ENCODE measurements at regions not wholly inside any gene's neighbourhood (a gene's known extent, or its start where the extent isn't known, plus 50 kb on each side); places are given as distances from the start of the nearest gene placed in this dataset.

DNA sequence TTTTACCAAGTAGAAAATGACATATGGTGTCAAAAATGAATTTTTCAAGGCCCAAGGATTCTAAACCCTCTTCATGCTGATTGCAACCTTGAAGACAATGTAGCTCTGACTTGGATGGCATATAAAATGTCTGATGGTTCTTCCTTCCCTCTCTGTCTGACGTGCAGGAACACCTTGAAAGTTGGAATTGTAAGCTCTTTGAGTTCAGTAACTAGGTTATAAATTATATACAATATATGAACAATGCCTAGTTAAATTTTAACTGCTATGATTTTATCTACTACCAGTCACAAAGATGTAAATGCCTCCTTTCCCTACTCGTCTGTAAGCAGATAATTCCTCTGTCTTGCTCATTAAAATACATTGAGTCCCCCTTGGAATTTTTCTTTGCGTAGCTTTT is 89.5 kb upstream of the TMEM17 start:
- no peak for DNase-seq

DNA sequence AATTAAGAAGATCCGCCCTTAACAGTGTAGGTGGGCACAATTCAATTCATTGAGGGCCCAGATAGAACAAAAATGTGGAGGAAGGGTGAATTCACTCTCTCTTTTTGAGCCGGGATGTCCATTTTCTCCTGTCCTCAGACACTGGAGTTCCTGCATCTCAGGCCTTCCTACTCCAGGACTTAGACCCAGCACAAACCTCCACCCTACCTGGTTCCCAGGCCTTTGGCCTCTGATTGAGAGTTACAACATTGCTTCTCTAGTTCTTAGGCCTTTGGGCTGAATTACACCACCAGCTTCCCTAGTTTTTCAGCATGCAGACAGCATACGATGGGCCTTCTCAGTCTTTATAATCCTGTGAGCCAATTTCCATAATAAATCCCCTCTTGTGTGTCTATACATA is 87.8 kb upstream of the TMEM17 start:
- no peak for DNase-seq

GRCh38 chr2:62591491-62591890 is 85.5 kb upstream of the TMEM17 start:
- DNase-seq, result no peak

GRCh38 chr2:62589691-62590356 is 83.8 kb upstream of the TMEM17 start:
- no peak for DNase-seq

GRCh38 chr2:62587592-62587991 is 81.6 kb upstream of the TMEM17 start:
- DNase-seq, result no peak

- DNase-seq, result no peak
Observed at GRCh38 chr2:62586981-62587380, 81.0 kb upstream of the TMEM17 start.

DNA sequence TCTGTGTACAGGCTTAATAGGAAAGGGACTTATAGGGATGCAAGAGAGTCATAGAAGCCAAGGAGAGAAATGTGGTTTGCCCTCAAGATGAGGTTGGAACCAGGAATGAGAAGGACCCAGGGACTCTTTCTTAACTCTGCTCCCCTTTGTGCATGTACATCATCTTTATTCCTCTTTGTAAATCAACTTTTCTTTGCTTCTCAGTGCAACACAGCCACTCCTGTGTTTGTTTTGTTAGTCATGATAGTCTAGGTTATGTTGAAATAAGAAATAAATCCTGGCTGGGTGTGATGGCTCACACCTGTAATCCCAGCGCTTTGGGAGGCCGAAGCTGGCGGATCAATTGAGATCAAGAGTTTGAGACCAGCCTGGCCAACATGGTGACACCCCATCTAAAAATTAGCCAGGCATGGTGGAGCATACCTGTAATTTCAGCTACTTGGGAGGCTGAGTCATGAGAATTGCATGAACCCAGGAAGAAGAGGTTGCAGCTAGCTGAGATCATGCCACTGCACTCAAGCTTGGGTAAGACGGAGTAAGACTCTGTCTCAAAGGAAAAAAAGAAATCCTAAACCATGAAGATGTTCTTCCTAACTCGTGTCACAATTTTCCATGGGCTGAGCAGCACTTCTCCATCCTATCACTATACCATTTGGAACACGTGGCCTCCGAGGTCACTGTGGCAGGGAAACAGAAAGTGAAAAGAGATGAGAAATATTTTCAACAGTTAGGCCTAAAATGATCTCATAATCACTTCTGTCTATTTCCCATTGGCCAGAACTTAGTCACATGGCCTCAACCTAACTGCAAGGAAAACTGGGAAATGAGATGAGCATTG is 73.0 kb upstream of the TMEM17 start:
- peak; percentile 14 for DNase-seq

DNA sequence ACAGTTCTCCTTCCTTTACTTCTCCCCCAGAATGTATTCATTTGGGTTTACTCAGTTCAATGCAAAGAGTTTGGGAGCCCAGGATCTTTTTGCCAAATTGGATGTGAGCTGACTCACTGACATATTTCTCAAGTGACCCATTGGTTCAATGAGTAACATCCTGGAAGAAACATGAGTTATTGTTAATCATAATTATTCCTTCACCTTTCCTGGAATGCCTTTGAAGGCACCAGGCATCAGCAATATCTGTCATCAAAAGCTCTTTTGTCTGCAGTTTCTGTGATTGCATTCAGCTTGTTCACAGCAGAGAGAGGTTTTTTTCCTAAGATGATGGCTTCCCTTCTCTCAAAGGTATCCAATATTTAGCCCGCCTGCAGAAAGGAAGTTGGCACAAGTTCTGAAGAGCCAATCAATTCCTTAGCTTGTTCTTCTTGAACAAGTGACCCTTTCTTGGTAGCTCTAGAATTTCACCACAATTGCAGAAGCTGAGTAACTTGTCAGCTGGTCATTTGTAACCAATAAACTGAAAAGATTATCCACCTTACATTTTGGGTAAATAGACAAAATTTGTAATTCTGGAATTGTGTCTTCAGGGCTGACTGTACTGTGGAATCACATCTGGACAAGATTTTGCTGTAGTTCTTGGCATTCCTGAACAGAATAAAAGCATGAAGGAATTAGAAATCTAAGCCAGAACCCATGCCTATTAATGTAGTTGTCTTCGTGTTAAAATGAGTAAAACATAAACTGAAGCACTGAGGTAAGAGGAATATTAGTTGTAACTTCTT is 72.2 kb upstream of the TMEM17 start:
- DNase-seq, result peak; percentile 87

- no peak for DNase-seq
Observed at GRCh38 chr2:62576276-62576939, 70.4 kb upstream of the TMEM17 start.

DNA sequence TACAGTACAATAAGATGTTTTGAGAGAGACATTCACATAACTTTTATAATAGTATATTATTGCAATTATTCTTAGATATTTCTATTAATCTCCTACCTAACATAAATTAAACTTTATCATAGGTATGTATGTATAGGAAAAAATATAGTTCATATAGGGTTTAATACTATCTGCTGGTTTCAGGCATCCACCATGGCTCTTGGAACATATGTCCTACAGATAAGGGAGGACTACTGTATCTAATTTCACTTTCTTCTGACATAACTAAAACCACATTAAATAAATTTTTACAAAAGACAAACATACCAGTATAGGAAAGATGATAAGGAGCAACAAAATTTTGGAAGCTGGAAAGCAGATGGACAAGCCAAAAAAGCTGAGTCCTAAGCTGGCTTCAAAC is 67.9 kb upstream of the TMEM17 start:
- no peak for DNase-seq

- DNase-seq, result no peak
Observed at GRCh38 chr2:62573137-62573731, 67.2 kb upstream of the TMEM17 start.

DNA sequence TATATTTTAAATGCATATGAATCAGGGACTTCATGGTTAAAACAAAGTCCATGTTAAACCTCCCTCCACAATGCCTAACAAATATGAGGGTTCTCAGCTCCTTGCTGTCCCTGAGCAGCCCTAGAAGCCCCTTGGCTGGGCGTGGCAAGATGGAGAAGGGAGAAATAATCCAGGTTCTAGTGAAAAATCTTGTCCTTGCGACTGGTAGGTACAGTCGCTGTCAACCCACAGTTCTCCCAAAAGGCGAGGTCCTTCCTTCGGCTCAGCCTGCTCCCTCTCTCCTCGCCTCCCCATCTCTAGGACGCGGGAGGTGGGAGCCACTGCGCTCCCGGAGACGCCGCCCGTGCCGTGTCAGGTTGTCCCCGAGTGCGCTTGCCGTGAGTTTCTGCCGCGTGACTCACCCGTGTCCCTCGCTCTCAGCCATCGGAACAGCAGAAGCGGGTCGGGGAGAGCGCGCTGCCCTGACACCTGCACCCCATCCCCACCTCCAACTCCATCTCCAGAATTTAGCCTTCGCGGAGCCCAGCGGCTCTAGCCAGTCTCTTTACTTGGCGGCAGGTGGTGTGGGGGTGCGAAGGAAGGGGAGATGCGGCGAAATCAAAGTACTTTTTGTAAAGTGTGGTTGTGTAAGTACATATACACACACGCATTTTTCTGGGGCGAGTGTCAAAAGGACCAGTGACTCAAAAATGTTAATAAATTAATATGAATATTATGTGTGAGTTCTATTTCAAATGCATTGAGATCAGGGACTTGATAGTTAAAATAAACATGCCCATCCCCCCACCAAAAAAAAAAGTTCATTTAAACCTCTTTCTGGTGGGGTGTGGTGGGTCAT is 65.1 kb upstream of the TMEM17 start:
- DNase-seq, result peak; percentile 35

- DNase-seq, result no peak
Observed at GRCh38 chr2:62569907-62570841, 64.2 kb upstream of the TMEM17 start.

- no peak for DNase-seq
Observed at GRCh38 chr2:62568983-62569837, 63.2 kb upstream of the TMEM17 start.

DNA sequence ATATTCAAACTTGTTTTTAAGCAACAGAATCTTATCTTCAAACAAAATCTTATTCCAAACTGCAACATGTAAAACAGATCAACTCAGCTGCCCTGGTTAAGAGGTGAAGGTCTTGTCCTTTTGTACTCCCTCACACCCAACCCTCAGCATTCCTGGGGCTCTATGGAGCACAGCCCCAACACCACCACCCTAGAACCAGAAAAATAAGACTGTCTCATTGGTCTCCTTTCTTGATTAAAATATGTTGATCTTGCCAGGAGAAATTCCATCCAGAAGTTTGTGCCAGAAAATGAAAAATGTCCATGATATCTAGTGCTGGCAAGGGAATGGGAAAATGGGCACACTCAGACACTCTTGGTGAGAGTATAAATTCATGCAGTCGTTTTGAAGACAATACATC is 62.1 kb upstream of the TMEM17 start:
- DNase-seq, result no peak

GRCh38 chr2:62567669-62568068 is 61.7 kb upstream of the TMEM17 start:
- DNase-seq, result no peak

DNA sequence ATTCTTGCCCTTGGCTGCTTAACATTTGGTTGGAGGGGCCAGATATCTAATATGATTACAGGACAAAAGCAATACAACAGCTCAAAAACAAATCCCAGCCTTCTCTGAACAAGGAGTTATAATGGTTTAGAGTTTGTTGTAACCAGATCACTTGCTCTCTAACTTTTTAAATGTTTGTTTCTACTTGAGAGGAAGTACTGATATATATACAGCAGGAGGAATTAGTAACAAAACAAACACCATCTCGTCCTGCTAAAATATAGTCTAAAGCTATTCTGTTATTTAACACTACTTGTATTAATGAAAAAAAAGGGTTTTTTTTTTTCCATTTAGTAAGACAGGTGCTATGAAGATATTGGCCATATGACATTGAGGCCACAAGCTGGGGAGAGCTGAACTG is 60.9 kb upstream of the TMEM17 start:
- no peak for DNase-seq

DNA sequence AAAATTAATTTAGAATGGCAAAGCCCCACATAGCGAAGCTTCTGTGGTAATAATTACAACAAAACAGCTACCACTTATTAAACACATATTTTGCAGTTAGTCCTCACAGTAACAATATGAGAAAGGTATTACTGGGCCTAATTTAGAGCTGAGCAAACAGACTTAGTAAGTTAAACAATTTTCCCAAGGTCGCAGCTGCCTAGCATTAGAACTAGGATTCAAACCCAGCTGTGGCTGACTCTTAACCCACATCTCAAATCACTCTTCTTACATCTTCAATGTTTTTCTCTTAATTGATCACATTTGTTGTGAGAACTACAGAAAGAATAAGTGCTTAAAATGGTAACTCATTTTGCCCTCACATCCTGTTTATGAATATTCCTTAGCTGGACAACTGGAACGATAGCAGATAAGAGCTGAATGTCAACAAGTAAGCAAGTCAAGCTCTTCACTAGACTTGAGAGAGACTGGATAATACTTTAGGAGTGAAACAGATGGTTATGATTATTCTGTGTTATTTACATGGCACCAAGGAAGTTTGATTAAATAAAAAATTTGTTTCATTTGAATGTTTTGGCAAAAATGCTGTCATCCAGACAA is 59.4 kb upstream of the TMEM17 start:
- DNase-seq, result no peak
